Chondrocyte (in vitro differentiated cells): ENCODE measurements at regions not wholly inside any gene's neighbourhood (a gene's known extent, or its start where the extent isn't known, plus 50 kb on each side); places are given as distances from the start of the nearest gene placed in this dataset.
"Not testable (repeated sequence)": the region's sequence is repeated elsewhere in the genome, so short reads cannot be mapped to it uniquely, and the experiment has no call there.

ENCODE experiments used
- DNase-seq: peaks from one replicate; pipeline ENCODE4 v3.0.0; 2021; ENCODE audit warnings: mixed read lengths, low spot score
- H3K27ac Mint-ChIP-seq: one replicate; pipeline ENCODE4 v1.8.0; 2021; ENCODE audit warnings: mild to moderate bottlenecking, moderate library complexity, mixed read lengths; ENCODE audit not compliant: unreplicated experiment
- H3K27me3 Mint-ChIP-seq: 2 replicates; pipeline ENCODE4 v1.8.0; 2021; ENCODE audit warnings: low read depth, mixed read lengths
- H3K36me3 Mint-ChIP-seq: 2 replicates; pipeline ENCODE4 v1.8.0; 2021; ENCODE audit warnings: low read depth, mixed read lengths
- H3K4me1 Mint-ChIP-seq: 2 replicates; pipeline ENCODE4 v1.8.0; 2021; ENCODE audit warnings: low read depth, mild to moderate bottlenecking, mixed read lengths
- H3K4me3 Mint-ChIP-seq: one replicate; pipeline ENCODE4 v1.8.0; 2021; ENCODE audit warnings: mild to moderate bottlenecking, moderate library complexity, mixed read lengths; ENCODE audit not compliant: unreplicated experiment
- H3K9me3 Mint-ChIP-seq: 2 replicates; pipeline ENCODE4 v1.8.0; 2021; ENCODE audit warnings: low read depth, mixed read lengths
- CTCF ChIP-seq: fragments of 200-600 bp; sonication (generic); IDR thresholded peaks from 2 replicates; pipeline ENCODE4 v1.5.0; 2021; ENCODE audit warnings: antibody characterized with exemption, mild to moderate bottlenecking, moderate library complexity

GRCh38 chr18:34528177-34528576 is 181.9 kb upstream of the DTNA start:
- no peaks in the 10 kb centered on the region for H3K36me3 Mint-ChIP-seq
- TF ChIP-seq CTCF: no peak
- peaks cover 26% of the 10 kb centered on the region for H3K27me3 Mint-ChIP-seq
- H3K4me1 Mint-ChIP-seq: no peaks in the 10 kb centered on the region
- H3K4me3 Mint-ChIP-seq: no peak overlapping the region
- DNase-seq: no peak
- no peaks in the 10 kb centered on the region for H3K9me3 Mint-ChIP-seq
- H3K27ac Mint-ChIP-seq: no peak overlapping the region

- Mint-ChIP-seq H3K27me3 (peaks cover 26% of the 10 kb centered on the region), H3K27ac (no peak overlapping the region), H3K36me3 (no peaks in the 10 kb centered on the region), H3K4me3 (no peak overlapping the region), H3K9me3 (peaks cover 2% of the 10 kb centered on the region), H3K4me1 (no peaks in the 10 kb centered on the region)
- DNase-seq: no peak
- no peak for TF ChIP-seq CTCF
Observed at GRCh38 chr18:34529358-34530335, 180.5 kb upstream of the DTNA start.

GRCh38 chr18:34531110-34531509 is 179.0 kb upstream of the DTNA start:
- no peak overlapping the region for H3K4me3 Mint-ChIP-seq
- no peak for TF ChIP-seq CTCF
- H3K27me3 Mint-ChIP-seq: peaks cover 24% of the 10 kb centered on the region
- DNase-seq: no peak
- no peaks in the 10 kb centered on the region for H3K36me3 Mint-ChIP-seq
- no peak overlapping the region for H3K27ac Mint-ChIP-seq
- H3K4me1 Mint-ChIP-seq: no peaks in the 10 kb centered on the region
- peaks cover 3% of the 10 kb centered on the region for H3K9me3 Mint-ChIP-seq

- H3K4me1 Mint-ChIP-seq, H3K27ac Mint-ChIP-seq, DNase-seq, H3K36me3 Mint-ChIP-seq, H3K4me3 Mint-ChIP-seq, H3K9me3 Mint-ChIP-seq: not testable (repeated sequence)
- peaks cover 24% of the 10 kb centered on the region for H3K27me3 Mint-ChIP-seq
Observed at GRCh38 chr18:34534642-34535041, 175.5 kb upstream of the DTNA start.

- no peaks in the 10 kb centered on the region for H3K36me3 Mint-ChIP-seq
- H3K9me3 Mint-ChIP-seq: no peaks in the 10 kb centered on the region
- peaks cover 26% of the 10 kb centered on the region for H3K27me3 Mint-ChIP-seq
- no peak for TF ChIP-seq CTCF
- H3K4me3 Mint-ChIP-seq: no peak overlapping the region
- no peak for DNase-seq
- no peak overlapping the region for H3K27ac Mint-ChIP-seq
- H3K4me1 Mint-ChIP-seq: no peaks in the 10 kb centered on the region
Observed at GRCh38 chr18:34540897-34541296, 169.2 kb upstream of the DTNA start.

GRCh38 chr18:34542625-34543024 is 167.5 kb upstream of the DTNA start:
- Mint-ChIP-seq H3K27me3 (peaks cover 24% of the 10 kb centered on the region), H3K9me3 (no peaks in the 10 kb centered on the region)
- DNase-seq: no peak

More at GRCh38 chr18:34542625-34543024, 167.5 kb upstream of the DTNA start:
- no peaks in the 10 kb centered on the region for H3K36me3 Mint-ChIP-seq
- H3K4me3 Mint-ChIP-seq: no peak overlapping the region
- no peaks in the 10 kb centered on the region for H3K4me1 Mint-ChIP-seq
- no peak for TF ChIP-seq CTCF
- H3K27ac Mint-ChIP-seq: no peak overlapping the region
